HCT116 (cell line): ENCODE measurements at regions not wholly inside any gene's neighbourhood (a gene's known extent, or its start where the extent isn't known, plus 50 kb on each side); places are given as distances from the start of the nearest gene placed in this dataset.

Experiments
- ATAC-seq: fragments of 200-7000 bp; cut with Tn5 transposase; 2 replicates; pipeline ENCODE4 v1.9.1; 2020; ENCODE audit warnings: mild to moderate bottlenecking, moderate library complexity
- BruUV-seq: library from RNA; stranded (reverse); fragments of 400-500 nt; replicated peaks from 2 replicates; lab custom pipeline; 2021; lab: Mats Ljungman, UMichigan
- CTCF ChIA-PET: fragments of 300-600 bp; sonication (Branson Sonifier 250); formaldehyde crosslinking; loops from one replicate; lab custom pipeline; 2021; ENCODE audit warnings: antibody characterized with exemption; lab: Charles Lee
- POLR2A ChIA-PET: fragments of 300-600, 350-600 bp; sonication (Branson Sonifier 250); formaldehyde crosslinking; loops from one replicate; lab custom pipeline; 2021; ENCODE audit warnings: antibody characterized with exemption; lab: Charles Lee
- RAD21 ChIA-PET, 2 experiments: fragments of 300-600 bp; sonication (Branson Sonifier 250); formaldehyde crosslinking; loops; one replicate each; lab custom pipeline; 2023; ENCODE audit warnings: low total read pairs in 2 of 2; ENCODE audit not compliant: uncharacterized antibody in 2 of 2, unreplicated experiment in 2 of 2, low non-redundant PET in 1 of 2; lab: Charles Lee
- DNase-seq: peaks from one replicate; pipeline ENCODE4 v3.0.0-alpha.2; 2010; ENCODE audit warnings: low read depth, low spot score
- H2AFZ ChIP-seq: fragments of 200-600 bp; shearing (Covaris generic), sonication (generic); 2 replicates; pipeline ENCODE4 v1.6.1; 2017; ENCODE audit warnings: low read depth, mixed run types, mixed read lengths, antibody characterized with exemption, low read length; ENCODE audit not compliant: poor library complexity, severe bottlenecking
- H3K27ac ChIP-seq: 2 replicates; pipeline ENCODE4 v1.5.1; 2012; ENCODE audit warnings: low read depth, low read length
- H3K27me3 ChIP-seq: fragments of 200-600 bp; sonication (generic); 2 replicates; pipeline ENCODE4 v1.6.1; 2016; ENCODE audit warnings: mixed run types, low read length, mixed read lengths; ENCODE audit not compliant: insufficient read depth
- H3K36me3 ChIP-seq, 2 experiments: fragments of 200-500 bp in 1 of 2; fragments of 200-600 bp in 1 of 2; sonication (Bioruptor generic) in 1 of 2; sonication (generic) in 1 of 2; 2 replicates each; pipeline versions ENCODE4 v1.5.1 to v1.6.1; 2014 to 2016; ENCODE audit warnings: low read length in 2 of 2, inconsistent platforms in 1 of 2, mixed read lengths in 1 of 2, mixed run types in 1 of 2; ENCODE audit not compliant: insufficient read depth in 2 of 2, control insufficient read depth in 1 of 2
- H3K4me1 ChIP-seq, 2 experiments: fragments of 200-600 bp in 1 of 2; sonication (generic) in 1 of 2; 2 replicates each; pipeline versions ENCODE4 v1.5.1 to v1.6.1; 2012 to 2017; ENCODE audit warnings: low read length in 2 of 2, inconsistent platforms in 1 of 2, mild to moderate bottlenecking in 1 of 2, mixed read lengths in 1 of 2, mixed run types in 1 of 2, moderate library complexity in 1 of 2; ENCODE audit not compliant: insufficient read depth in 2 of 2, control insufficient read depth in 1 of 2
- H3K4me2 ChIP-seq: fragments of 200-600 bp; sonication (generic); 2 replicates; pipeline ENCODE4 v1.6.1; 2017; ENCODE audit warnings: mixed run types, low read length, mixed read lengths
- H3K4me3 ChIP-seq, 2 experiments: fragments of 200-600 bp in 1 of 2; sonication (generic) in 1 of 2; replicated peaks in 1 of 2; 2 replicates each; pipeline ENCODE4 v1.5.1; 2011 to 2016; ENCODE audit warnings: low read length in 2 of 2, control low read depth in 1 of 2, low read depth in 1 of 2, mild to moderate bottlenecking in 1 of 2, mixed read lengths in 1 of 2, mixed run types in 1 of 2
- H3K79me2 ChIP-seq: fragments of 200-600 bp; sonication (generic); 2 replicates; pipeline ENCODE4 v1.6.1; 2017; ENCODE audit warnings: mild to moderate bottlenecking, mixed run types, low read length, moderate library complexity, mixed read lengths; ENCODE audit not compliant: insufficient read depth
- H3K9ac ChIP-seq: fragments of 200-600 bp; sonication (generic); 2 replicates; pipeline ENCODE4 v1.6.1; 2016; ENCODE audit warnings: low read length, mixed read lengths
- H3K9me2 ChIP-seq: fragments of 200-600 bp; sonication (generic), shearing (Covaris generic); 2 replicates; pipeline ENCODE4 v1.6.1; 2017; ENCODE audit warnings: mixed run types, mild to moderate bottlenecking, moderate library complexity; ENCODE audit not compliant: insufficient read depth
- H3K9me3 ChIP-seq, 2 experiments: fragments of 200-500 bp in 1 of 2; fragments of 200-600 bp in 1 of 2; sonication (Bioruptor generic) in 1 of 2; sonication (generic) in 1 of 2; 2 replicates each; pipeline ENCODE4 v1.6.1; 2014 to 2017; ENCODE audit warnings: low read length in 2 of 2, mixed read lengths in 2 of 2, inconsistent platforms in 1 of 2, low read depth in 1 of 2, mild to moderate bottlenecking in 1 of 2, mixed run types in 1 of 2, moderate library complexity in 1 of 2; ENCODE audit not compliant: control insufficient read depth in 1 of 2, insufficient read depth in 1 of 2
- H4K20me1 ChIP-seq: fragments of 200-600 bp; sonication (generic), shearing (Covaris generic); 2 replicates; pipeline ENCODE4 v1.6.1; 2017; ENCODE audit warnings: mixed run types, mild to moderate bottlenecking, moderate library complexity; ENCODE audit not compliant: insufficient read depth
- CEBPB ChIP-seq: IDR thresholded peaks from 2 replicates; pipeline ENCODE4 v1.6.1; 2012; ENCODE audit warnings: low read depth
- EGR1 ChIP-seq: IDR thresholded peaks from 2 replicates; pipeline ENCODE4 v1.6.1; 2012; ENCODE audit warnings: low read depth
- EZH2 ChIP-seq: fragments of 200-600 bp; sonication (generic); IDR thresholded peaks from 2 replicates; pipeline ENCODE4 v1.6.1; 2017; ENCODE audit warnings: antibody characterized with exemption, mixed run types
- EZH2phosphoT487 ChIP-seq: fragments of 200-600 bp; IDR thresholded peaks from 2 replicates; pipeline ENCODE4 v1.6.1; 2018; ENCODE audit warnings: antibody characterized with exemption, borderline replicate concordance
- FOSL1 ChIP-seq: IDR thresholded peaks from 2 replicates; pipeline ENCODE4 v1.6.1; 2012; ENCODE audit warnings: low read depth
- MAX ChIP-seq: IDR thresholded peaks from 2 replicates; pipeline ENCODE4 v1.6.1; 2012
- POLR2A ChIP-seq: IDR thresholded peaks from 2 replicates; pipeline ENCODE4 v1.7.0; 2011; ENCODE audit warnings: borderline replicate concordance; ENCODE audit not compliant: insufficient read depth, insufficient read length; ENCODE audit errors: extremely low read depth
- RAD21 ChIP-seq: IDR thresholded peaks from 2 replicates; pipeline ENCODE4 v1.6.1; 2012; ENCODE audit warnings: low read depth, mild to moderate bottlenecking
- SIN3A ChIP-seq: IDR thresholded peaks from 2 replicates; pipeline ENCODE4 v1.6.1; 2012; ENCODE audit warnings: low read depth
- SRF ChIP-seq: IDR thresholded peaks from 2 replicates; pipeline ENCODE4 v1.6.1; 2012; ENCODE audit warnings: low read depth
- TCF7L2 ChIP-seq: IDR thresholded peaks from 2 replicates; pipeline ENCODE4 v1.7.0; 2011; ENCODE audit warnings: borderline replicate concordance, inconsistent platforms; ENCODE audit not compliant: insufficient read depth, insufficient read length; ENCODE audit errors: extremely low read depth
- YY1 ChIP-seq: IDR thresholded peaks from 2 replicates; pipeline ENCODE4 v1.6.1; 2011; ENCODE audit warnings: low read length, low read depth, moderate library complexity, mild to moderate bottlenecking; ENCODE audit not compliant: insufficient replicate concordance; ENCODE audit errors: extremely low read depth
- ZFX ChIP-seq: fragments of 450-650 bp; IDR thresholded peaks from 2 replicates; pipeline ENCODE4 v1.6.1; 2017
- ZNF274 ChIP-seq: fragments of 200-500 bp; sonication (Bioruptor generic); IDR thresholded peaks from 2 replicates; pipeline ENCODE4 v1.6.1; 2014; ENCODE audit warnings: mild to moderate bottlenecking, low read depth, low read length, inconsistent platforms
- intact Hi-C: fragments of 100-400 bp; cut with micrococcal nuclease; formaldehyde crosslinking; loops from 2 replicates; pipeline ENCODE4 v1.10.0; 2022
- TF ChIP-seq, protein P1 (sequence below): IDR thresholded peaks from 2 replicates; pipeline ENCODE4 v1.6.1; 2011; ENCODE audit warnings: mild to moderate bottlenecking, low read length, moderate library complexity; ENCODE audit not compliant: insufficient replicate concordance; ENCODE audit errors: extremely low read depth
- TF ChIP-seq, protein P2 (sequence below): IDR thresholded peaks from 2 replicates; pipeline ENCODE4 v1.6.1; 2012

GRCh38 chr4:120005527-120005926 lies 61.1 kb downstream of the MAD2L1 start:
- Histone ChIP-seq H3K79me2 (no peaks in the 10 kb centered on the region), H3K9ac (no peak overlapping the region), H3K36me3 (no peaks in the 10 kb centered on the region), H3K27ac (no peak overlapping the region), H3K9me3 (no peaks in the 10 kb centered on the region), H3K27me3 (no peaks in the 10 kb centered on the region), H2AFZ (no peak overlapping the region), H4K20me1 (no peaks in the 10 kb centered on the region), H3K4me1 (no peaks in the 10 kb centered on the region), H3K4me3 (no peak overlapping the region), H3K9me2 (no peaks in the 10 kb centered on the region), H3K4me2 (no peak overlapping the region)
- TF ChIP-seq MAX (no peak), CEBPB (no peak)
- TF ChIP-seq, protein P1, sequence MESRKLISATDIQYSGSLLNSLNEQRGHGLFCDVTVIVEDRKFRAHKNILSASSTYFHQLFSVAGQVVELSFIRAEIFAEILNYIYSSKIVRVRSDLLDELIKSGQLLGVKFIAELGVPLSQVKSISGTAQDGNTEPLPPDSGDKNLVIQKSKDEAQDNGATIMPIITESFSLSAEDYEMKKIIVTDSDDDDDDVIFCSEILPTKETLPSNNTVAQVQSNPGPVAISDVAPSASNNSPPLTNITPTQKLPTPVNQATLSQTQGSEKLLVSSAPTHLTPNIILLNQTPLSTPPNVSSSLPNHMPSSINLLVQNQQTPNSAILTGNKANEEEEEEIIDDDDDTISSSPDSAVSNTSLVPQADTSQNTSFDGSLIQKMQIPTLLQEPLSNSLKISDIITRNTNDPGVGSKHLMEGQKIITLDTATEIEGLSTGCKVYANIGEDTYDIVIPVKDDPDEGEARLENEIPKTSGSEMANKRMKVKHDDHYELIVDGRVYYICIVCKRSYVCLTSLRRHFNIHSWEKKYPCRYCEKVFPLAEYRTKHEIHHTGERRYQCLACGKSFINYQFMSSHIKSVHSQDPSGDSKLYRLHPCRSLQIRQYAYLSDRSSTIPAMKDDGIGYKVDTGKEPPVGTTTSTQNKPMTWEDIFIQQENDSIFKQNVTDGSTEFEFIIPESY = no peak
- RAD21 ChIA-PET = no interaction called here
- CTCF ChIA-PET = no interaction called here
- no TSS peak for BruUV-seq
- ATAC-seq (no peak), DNase-seq (no peak)
- POLR2A ChIA-PET = no interaction called here
- intact Hi-C loops = no loop called here

DNA sequence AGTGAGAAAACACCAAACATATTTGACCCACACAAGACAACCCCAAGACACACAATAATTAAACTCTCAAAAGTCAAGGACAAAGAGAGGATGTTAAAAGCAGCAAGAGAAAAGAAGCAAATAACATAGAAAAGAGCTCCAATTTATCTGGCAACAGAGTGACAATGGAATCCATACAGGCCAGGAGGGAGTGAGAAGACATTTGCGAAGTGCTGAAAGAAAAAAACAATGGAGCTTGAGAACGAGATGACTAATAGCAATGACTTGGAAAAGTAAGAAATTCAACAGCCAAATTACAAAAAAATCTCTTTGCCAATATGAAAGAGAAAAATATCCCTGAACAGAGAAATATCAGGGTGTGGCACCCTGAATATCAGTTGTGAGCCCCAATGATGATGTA lies 61.6 kb downstream of the MAD2L1 start:
- H4K20me1 ChIP-seq = no peaks in the 10 kb centered on the region
- H3K4me2 ChIP-seq = no peak overlapping the region
- H3K27me3 ChIP-seq = no peaks in the 10 kb centered on the region
- no peaks in the 10 kb centered on the region for H3K4me1 ChIP-seq
- DNase-seq (no peak), ATAC-seq (no peak)
- no peak overlapping the region for H3K27ac ChIP-seq
- ChIA-PET POLR2A (no interaction called here), CTCF (no interaction called here), RAD21 (no interaction called here)
- H3K79me2 ChIP-seq = no peaks in the 10 kb centered on the region
- no peak overlapping the region for H2AFZ ChIP-seq
- no peak overlapping the region for H3K4me3 ChIP-seq
- H3K9me3 ChIP-seq = no peaks in the 10 kb centered on the region
- no peaks in the 10 kb centered on the region for H3K9me2 ChIP-seq
- intact Hi-C loops = no loop called here
- H3K9ac ChIP-seq = no peak overlapping the region
- H3K36me3 ChIP-seq = no peaks in the 10 kb centered on the region
- BruUV-seq = no TSS peak
- no peak for TF ChIP-seq TCF7L2
- no peak for TF ChIP-seq EZH2
- TF ChIP-seq POLR2A = no peak
- no peak for TF ChIP-seq YY1
- TF ChIP-seq MAX = no peak
- TF ChIP-seq SIN3A = no peak
- TF ChIP-seq ZFX = no peak
- no peak for TF ChIP-seq EZH2phosphoT487
- no peak for TF ChIP-seq SRF
- TF ChIP-seq ZNF274 = no peak
- TF ChIP-seq FOSL1 = no peak
- TF ChIP-seq EGR1 = no peak
- no peak for TF ChIP-seq CEBPB
- TF ChIP-seq, protein P2, sequence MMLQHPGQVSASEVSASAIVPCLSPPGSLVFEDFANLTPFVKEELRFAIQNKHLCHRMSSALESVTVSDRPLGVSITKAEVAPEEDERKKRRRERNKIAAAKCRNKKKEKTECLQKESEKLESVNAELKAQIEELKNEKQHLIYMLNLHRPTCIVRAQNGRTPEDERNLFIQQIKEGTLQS = no peak
- no peak for TF ChIP-seq RAD21
- TF ChIP-seq, protein P1 = no peak
